Tibial nerve (tissue), 4 donors: ENCODE measurements at regions not wholly inside any gene's neighbourhood (a gene's known extent, or its start where the extent isn't known, plus 50 kb on each side); places are given as distances from the start of the nearest gene placed in this dataset.
"Not testable (repeated sequence)": the region's sequence is repeated elsewhere in the genome, so short reads cannot be mapped to it uniquely, and the experiment has no call there.

Experiments used
- DNase-seq, 2 donors: peaks; one replicate each; pipeline ENCODE4 v3.0.0-alpha.2; 2019; ENCODE audit warnings: low spot score in 2 of 2
- H3K27ac ChIP-seq, 4 donors: fragments of 200-600 bp; sonication (generic) in 3 of 4; one replicate each; pipeline ENCODE4 v1.5.1; 2017 to 2019; ENCODE audit warnings: mild to moderate bottlenecking in 1 of 4
- H3K27me3 ChIP-seq, 2 donors: fragments of 200-600 bp; sonication (generic) in 1 of 2; one replicate each; pipeline versions ENCODE4 v1.5.1 to v1.6.0; 2017 to 2019
- H3K36me3 ChIP-seq, 3 donors: fragments of 200-600 bp; sonication (generic); one replicate each; pipeline ENCODE4 v1.5.1; 2018 to 2019
- H3K4me1 ChIP-seq, 4 donors: fragments of 200-600 bp; sonication (generic) in 3 of 4; one replicate each; pipeline ENCODE4 v1.5.1; 2017 to 2019
- H3K4me3 ChIP-seq, 4 donors: fragments of 200-600 bp; sonication (generic) in 3 of 4; one replicate each; pipeline ENCODE4 v1.5.1; 2017 to 2019; ENCODE audit warnings: mild to moderate bottlenecking in 1 of 4, moderate library complexity in 1 of 4
- H3K9me3 ChIP-seq, 4 donors: fragments of 200-600 bp; sonication (generic) in 3 of 4; one replicate each; pipeline ENCODE4 v1.5.1; 2017 to 2019
- EP300 ChIP-seq, 2 donors: sonication (generic); formaldehyde crosslinking; IDR thresholded peaks; one replicate each; pipeline ENCODE4 v1.6.1; 2017; ENCODE audit warnings: antibody characterized with exemption in 2 of 2, mild to moderate bottlenecking in 1 of 2
- POLR2A ChIP-seq, 2 donors: fragments of 450-650 bp; IDR thresholded peaks; one replicate each; pipeline ENCODE4 v1.6.1; 2017; ENCODE audit warnings: antibody characterized with exemption in 2 of 2, mild to moderate bottlenecking in 2 of 2, moderate library complexity in 2 of 2
- WGBS, 2 donors: methylation state at CpG; one replicate each; pipeline ENCODE4 v1.1.5; 2018; 5-methylcytosine and 5-hydroxymethylcytosine counted together
- TF ChIP-seq, protein P1 (sequence below), 5 experiments: fragments of 200-600 bp in 3 of 5; fragments of 450-650 bp in 2 of 5; sonication (generic) in 3 of 5; IDR thresholded peaks; one replicate each; pipeline ENCODE4 v1.5.1; 2016 to 2019; ENCODE audit warnings: antibody characterized with exemption in 5 of 5, mild to moderate bottlenecking in 3 of 5, moderate library complexity in 2 of 5

GRCh38 chr4:91729851-91730250 lies 573.9 kb upstream of the GRID2 start:
- WGBS, 2 donors: 78 to 89% methylated on average over 2 of the region's 2 CpGs
- H3K4me3 ChIP-seq: no peak overlapping the region
- no peaks in the 10 kb centered on the region for H3K27me3 ChIP-seq
- TF ChIP-seq POLR2A (IDR thresholded peaks at IDR 0.05): no peak
- TF ChIP-seq, protein P1, sequence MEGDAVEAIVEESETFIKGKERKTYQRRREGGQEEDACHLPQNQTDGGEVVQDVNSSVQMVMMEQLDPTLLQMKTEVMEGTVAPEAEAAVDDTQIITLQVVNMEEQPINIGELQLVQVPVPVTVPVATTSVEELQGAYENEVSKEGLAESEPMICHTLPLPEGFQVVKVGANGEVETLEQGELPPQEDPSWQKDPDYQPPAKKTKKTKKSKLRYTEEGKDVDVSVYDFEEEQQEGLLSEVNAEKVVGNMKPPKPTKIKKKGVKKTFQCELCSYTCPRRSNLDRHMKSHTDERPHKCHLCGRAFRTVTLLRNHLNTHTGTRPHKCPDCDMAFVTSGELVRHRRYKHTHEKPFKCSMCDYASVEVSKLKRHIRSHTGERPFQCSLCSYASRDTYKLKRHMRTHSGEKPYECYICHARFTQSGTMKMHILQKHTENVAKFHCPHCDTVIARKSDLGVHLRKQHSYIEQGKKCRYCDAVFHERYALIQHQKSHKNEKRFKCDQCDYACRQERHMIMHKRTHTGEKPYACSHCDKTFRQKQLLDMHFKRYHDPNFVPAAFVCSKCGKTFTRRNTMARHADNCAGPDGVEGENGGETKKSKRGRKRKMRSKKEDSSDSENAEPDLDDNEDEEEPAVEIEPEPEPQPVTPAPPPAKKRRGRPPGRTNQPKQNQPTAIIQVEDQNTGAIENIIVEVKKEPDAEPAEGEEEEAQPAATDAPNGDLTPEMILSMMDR (IDR thresholded peaks at IDR 0.05): no peak
- no peak for TF ChIP-seq EP300 (IDR thresholded peaks at IDR 0.05)
- no peaks in the 10 kb centered on the region for H3K4me1 ChIP-seq
- no peaks in the 10 kb centered on the region for H3K36me3 ChIP-seq
- DNase-seq: no peak
- no peaks in the 10 kb centered on the region for H3K9me3 ChIP-seq
- H3K27ac ChIP-seq: no peak overlapping the region

GRCh38 chr4:91734682-91735081 lies 569.1 kb upstream of the GRID2 start:
- H3K4me3 ChIP-seq: no peak overlapping the region
- DNase-seq: no peak

DNA sequence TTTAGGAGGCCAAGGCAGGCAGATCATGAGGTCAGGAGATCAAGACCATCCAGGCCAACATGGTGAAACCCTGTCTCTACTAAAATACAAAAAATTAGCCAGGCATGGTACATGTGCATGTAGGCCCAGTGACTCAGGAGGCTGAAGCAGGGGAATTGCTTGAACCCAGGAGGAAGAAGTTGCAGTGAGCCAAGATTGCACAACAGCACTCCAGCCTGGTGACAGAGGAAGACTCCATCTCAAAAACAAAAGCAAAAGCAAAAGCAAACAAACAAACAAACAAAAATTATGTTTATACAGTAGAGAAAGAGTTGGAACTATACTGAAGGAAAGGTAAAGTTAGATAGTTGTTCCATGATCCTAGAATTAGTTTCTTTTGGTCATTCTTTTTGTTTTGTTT lies 564.9 kb upstream of the GRID2 start:
- not testable (repeated sequence) for DNase-seq, H3K27ac ChIP-seq, H3K36me3 ChIP-seq, H3K4me3 ChIP-seq, H3K27me3 ChIP-seq, H3K4me1 ChIP-seq, H3K9me3 ChIP-seq

More at GRCh38 chr4:91734682-91735081, 569.1 kb upstream of the GRID2 start:
- Histone ChIP-seq H3K27me3 (no peaks in the 10 kb centered on the region), H3K27ac (no peak overlapping the region), H3K9me3 (no peaks in the 10 kb centered on the region), H3K36me3 (no peaks in the 10 kb centered on the region), H3K4me1 (no peaks in the 10 kb centered on the region)
- WGBS, 2 donors: 17 to 68% methylated on average over 1 of the region's 1 CpG
- TF ChIP-seq POLR2A (IDR thresholded peaks at IDR 0.05) (no peak), EP300 (IDR thresholded peaks at IDR 0.05) (no peak)
- TF ChIP-seq, protein P1 (IDR thresholded peaks at IDR 0.05): no peak

- no peak overlapping the region for H3K4me3 ChIP-seq
- no peak for TF ChIP-seq EP300 (IDR thresholded peaks at IDR 0.05)
- TF ChIP-seq POLR2A (IDR thresholded peaks at IDR 0.05): no peak
- no peaks in the 10 kb centered on the region for H3K36me3 ChIP-seq
- H3K9me3 ChIP-seq: no peaks in the 10 kb centered on the region
- 47 to 89% methylated on average over 3 of the region's 3 CpGs for WGBS, 2 donors
- no peaks in the 10 kb centered on the region for H3K4me1 ChIP-seq
- H3K27me3 ChIP-seq: no peaks in the 10 kb centered on the region
- H3K27ac ChIP-seq: no peak overlapping the region
- DNase-seq: no peak
These were observed 557.2 kb upstream of the GRID2 start for GRCh38 chr4:91746551-91746950.

DNA sequence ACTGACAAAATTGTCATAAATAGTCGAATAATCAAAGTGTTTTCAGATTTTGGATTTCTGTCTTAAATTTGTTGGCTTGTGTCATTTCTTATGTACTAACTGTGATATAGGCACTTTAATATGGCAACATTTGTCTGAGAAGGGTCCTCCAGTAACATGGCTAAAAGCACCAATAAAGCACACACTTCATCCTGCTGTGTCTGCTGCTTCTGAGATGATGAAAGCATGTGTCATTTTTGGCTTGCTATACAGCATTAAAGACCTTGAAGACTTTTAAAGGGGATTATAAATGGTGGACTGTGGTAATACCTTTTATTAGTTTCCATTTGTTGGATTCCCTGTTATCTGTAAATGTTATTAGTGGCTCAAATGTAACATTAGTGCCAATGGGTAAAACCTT lies 551.8 kb upstream of the GRID2 start:
- no peak for TF ChIP-seq POLR2A (IDR thresholded peaks at IDR 0.05)
- no peak for TF ChIP-seq EP300 (IDR thresholded peaks at IDR 0.05)
- TF ChIP-seq, protein P1 (IDR thresholded peaks at IDR 0.05): no peak
- H3K27me3 ChIP-seq: no peaks in the 10 kb centered on the region
- no peaks in the 10 kb centered on the region for H3K4me1 ChIP-seq
- H3K4me3 ChIP-seq: no peak overlapping the region
- H3K27ac ChIP-seq: no peak overlapping the region
- DNase-seq: no peak
- 87 to 90% methylated on average over 1 of the region's 1 CpG for WGBS, 2 donors
- H3K9me3 ChIP-seq: no peaks in the 10 kb centered on the region
- H3K36me3 ChIP-seq: no peaks in the 10 kb centered on the region

GRCh38 chr4:91754716-91755115 lies 549.0 kb upstream of the GRID2 start:
- no peaks in the 10 kb centered on the region for H3K36me3 ChIP-seq
- H3K4me3 ChIP-seq: no peak overlapping the region
- 85 to 86% methylated on average over 2 of the region's 2 CpGs for WGBS, 2 donors
- no peaks in the 10 kb centered on the region for H3K27me3 ChIP-seq
- no peak overlapping the region for H3K27ac ChIP-seq
- no peak for DNase-seq
- H3K4me1 ChIP-seq: no peaks in the 10 kb centered on the region
- no peak for TF ChIP-seq POLR2A (IDR thresholded peaks at IDR 0.05)
- TF ChIP-seq, protein P1 (IDR thresholded peaks at IDR 0.05): no peak
- TF ChIP-seq EP300 (IDR thresholded peaks at IDR 0.05): no peak
- H3K9me3 ChIP-seq: no peaks in the 10 kb centered on the region
